GM21367 (cell line): ENCODE measurements at regions not wholly inside any gene's neighbourhood (a gene's known extent, or its start where the extent isn't known, plus 50 kb on each side); places are given as distances from the start of the nearest gene placed in this dataset.
"Not testable (repeated sequence)": the region's sequence is repeated elsewhere in the genome, so short reads cannot be mapped to it uniquely, and the experiment has no call there.

Source experiments
- ATAC-seq: cut with Tn5 transposase; IDR thresholded peaks from one replicate; pipeline ENCODE4 v1.9.1; 2021; ENCODE audit not compliant: unreplicated experiment

GRCh38 chr4:97140545-97140944 is 1002.7 kb downstream of the STPG2 start:
- no peak for ATAC-seq

GRCh38 chr4:97141332-97141731 is 1001.9 kb downstream of the STPG2 start:
- ATAC-seq, result not testable (repeated sequence)

- ATAC-seq, result no peak
Observed at GRCh38 chr4:97142410-97142809, 1000.9 kb downstream of the STPG2 start.

DNA sequence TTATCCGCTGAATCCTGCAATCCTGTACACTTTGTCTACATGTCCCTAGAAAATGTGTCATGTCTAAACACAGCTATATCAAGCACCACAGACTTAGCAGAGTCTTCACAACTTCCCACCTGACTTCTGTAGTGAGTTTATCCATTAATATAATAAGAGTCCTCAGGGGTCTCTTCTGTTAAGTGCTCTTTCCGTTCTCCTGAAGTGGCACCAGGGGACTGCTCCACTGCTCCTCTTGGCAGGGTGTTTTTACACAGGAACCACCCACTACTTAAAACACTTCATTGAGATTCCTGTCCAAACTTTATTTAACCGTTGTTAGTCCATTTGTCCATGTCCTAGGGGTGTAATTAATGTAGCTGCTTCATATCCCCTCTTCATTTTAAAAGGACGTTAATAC is 1000.4 kb downstream of the STPG2 start:
- no peak for ATAC-seq

DNA sequence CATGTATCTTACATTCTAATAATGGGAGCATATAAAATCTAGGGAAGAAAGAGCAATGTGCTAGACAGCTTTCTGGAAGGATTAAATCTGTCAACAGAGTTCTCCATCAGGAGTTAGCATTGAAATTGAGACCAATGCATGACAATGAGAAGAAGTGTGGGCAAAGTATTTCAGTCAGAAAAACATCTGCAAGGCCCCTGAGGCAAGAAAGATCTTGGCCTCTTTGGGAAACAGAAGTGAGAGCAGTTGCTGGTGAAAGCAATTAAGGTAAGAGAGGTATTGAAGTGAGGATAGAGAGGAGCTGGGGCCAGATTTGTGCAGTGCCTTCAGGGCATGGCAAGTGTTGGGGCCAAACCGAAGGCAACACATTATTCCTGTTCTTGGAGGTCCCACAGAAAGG is 999.1 kb downstream of the STPG2 start:
- no peak for ATAC-seq

DNA sequence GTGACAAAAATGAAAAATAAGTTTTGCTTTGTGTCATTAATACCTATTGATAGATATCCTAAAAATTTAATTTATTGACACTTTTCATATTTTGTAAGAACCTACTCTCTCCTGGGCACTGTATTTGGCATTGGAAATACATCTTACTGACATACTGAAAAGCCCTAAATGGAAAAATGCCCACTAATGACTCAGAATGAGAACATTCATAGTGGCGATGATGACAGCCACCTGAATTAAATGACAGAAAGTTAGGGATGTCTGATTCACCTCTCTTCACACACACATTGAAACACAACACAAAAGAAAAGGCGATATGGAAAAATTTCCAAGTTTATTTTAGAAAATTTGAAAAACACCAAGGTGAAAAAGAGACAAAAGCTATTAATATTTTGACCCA is 992.3 kb downstream of the STPG2 start:
- no peak for ATAC-seq

- ATAC-seq, result no peak
Observed at GRCh38 chr4:97152149-97152548, 991.1 kb downstream of the STPG2 start.

DNA sequence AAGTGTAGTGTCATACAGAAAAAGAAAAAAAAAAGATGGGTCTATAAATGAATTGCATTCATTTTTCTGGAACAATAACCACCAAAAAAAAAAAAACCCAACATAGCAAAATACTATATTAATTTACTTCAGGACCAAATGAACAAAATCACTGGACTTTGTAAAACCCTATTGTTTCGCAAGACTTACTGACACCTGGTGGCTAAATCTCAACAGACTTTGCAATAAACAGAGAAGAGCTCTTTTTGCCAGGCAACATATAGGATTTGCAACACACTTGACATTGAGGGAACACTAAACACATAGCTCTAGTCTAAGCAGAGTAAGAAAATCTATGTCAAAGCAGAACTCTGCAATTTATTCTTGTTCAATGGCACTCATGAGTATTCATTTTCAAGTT is 990.2 kb downstream of the STPG2 start:
- no peak for ATAC-seq

GRCh38 chr4:97159625-97160024 is 983.7 kb downstream of the STPG2 start:
- no peak for ATAC-seq

DNA sequence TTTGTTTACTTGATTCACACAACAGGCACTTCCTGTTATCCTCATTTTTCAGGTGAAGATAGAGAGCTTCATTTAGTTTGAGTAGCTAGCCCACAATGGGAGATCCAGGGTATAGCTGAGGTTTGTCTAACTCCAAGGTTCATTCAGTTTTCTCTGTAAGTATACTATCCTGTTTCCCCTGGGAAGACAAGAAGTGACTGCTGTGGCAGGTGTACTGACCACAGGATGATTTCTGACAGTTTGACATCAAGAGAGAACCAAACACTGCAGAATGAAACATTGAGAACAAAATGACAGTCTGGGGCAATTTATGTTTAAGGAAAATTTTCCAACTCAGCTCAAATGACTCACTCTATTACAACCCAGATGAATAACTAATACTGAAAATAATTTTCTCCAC is 958.0 kb downstream of the STPG2 start:
- ATAC-seq, result no peak

- ATAC-seq, result no peak
Observed at GRCh38 chr4:97197106-97197505, 946.2 kb downstream of the STPG2 start.

- no peak for ATAC-seq
Observed at GRCh38 chr4:97208749-97209148, 934.5 kb downstream of the STPG2 start.

GRCh38 chr4:97215409-97215941 is 927.8 kb downstream of the STPG2 start:
- ATAC-seq, result no peak

DNA sequence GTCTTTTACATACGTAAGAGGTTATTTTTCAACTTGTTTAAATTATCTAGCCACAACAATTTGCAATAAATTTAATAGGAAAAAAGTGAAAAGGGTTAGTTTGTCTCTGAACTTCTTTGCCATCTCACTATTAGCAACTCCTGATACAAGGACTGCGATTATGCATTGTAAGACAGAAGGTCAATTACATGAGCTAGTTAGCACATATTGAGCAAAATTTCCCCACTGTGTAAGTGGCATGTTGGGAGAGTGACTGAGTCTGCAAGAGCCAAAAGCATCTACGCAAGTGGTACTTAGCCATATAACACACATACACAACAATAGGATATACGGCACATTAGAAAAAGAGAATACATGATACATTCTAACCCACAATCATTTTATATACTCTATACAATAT is 927.2 kb downstream of the STPG2 start:
- no peak for ATAC-seq

DNA sequence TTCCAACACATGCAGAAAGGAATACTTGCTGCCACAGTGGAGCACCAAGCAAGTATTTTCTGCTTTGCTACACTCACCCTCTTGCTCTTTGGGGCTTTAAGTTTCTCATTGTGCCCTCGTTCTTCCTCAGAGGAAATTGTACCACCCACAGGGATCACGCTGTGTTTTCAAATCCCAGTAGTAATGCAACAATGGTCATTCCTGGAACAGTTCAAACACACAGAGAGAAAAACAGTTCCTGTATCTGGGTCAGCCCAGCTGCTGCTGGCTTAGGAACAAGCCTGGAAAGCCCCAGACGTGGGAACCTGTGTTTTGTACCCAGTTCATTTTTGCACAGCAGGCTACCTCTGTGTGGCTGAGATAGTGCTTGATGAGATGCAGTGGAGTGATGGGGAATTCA is 907.8 kb downstream of the STPG2 start:
- ATAC-seq, result no peak

DNA sequence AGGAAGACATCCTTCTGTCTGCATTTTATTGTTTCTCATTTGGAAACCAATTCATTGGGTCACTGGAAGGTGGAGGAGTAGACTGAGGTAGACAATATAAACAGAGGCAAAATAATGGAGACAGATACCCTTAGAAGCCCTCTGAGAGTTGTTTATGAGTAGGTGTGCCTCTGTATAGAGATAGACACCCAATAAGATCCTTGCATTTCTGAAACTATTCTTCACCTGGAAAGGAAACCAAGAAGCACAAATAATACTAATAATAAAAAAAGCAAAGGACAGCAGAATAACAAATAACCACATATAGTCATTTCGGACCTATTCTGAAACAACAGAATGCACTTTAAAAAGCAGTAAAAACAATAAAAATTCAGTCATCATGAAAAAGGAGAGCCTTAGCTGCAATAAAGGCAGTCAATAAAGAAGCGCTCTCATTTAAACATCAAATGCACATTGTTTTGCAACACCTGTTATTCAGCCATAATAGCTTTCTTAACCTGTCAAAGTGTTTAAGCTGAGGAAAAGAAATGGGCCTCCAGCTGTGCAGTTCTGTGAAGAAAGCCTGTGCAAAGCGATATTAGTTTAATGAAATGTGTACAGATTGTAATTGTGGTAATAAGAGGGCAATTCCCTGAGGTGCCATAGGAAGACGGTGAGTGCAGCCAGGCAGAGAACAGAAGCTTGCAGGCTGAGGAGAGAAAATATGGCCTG is 904.2 kb downstream of the STPG2 start:
- no peak for ATAC-seq

GRCh38 chr4:97239667-97239997 is 903.6 kb downstream of the STPG2 start:
- ATAC-seq, result no peak

DNA sequence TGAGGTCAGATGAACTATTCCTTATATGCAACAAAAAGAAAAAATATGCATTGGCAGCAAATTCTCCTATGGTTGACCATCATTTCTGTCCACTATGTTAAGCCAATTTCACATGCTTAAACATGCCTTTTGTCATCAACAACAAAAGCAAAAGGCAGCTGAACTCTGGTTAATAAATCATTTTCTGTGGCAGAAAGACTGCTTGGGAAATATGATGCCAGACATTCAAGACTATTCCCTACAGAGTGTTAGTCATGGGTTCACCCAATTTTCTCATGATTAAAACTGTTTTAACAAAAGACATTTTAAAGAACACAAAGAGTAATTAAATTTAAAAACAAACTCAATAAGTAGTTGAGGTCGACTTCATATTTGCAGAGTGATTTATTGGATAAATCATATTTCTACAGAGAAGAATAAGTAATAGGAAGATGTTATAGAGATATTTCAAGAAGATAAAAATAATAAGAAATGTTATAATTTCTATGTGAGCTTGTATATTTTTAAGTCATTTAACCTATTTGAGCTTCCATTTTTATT is 890.6 kb downstream of the STPG2 start:
- ATAC-seq, result no peak

- ATAC-seq, result no peak
Observed at GRCh38 chr4:97262769-97263168, 880.5 kb downstream of the STPG2 start.

DNA sequence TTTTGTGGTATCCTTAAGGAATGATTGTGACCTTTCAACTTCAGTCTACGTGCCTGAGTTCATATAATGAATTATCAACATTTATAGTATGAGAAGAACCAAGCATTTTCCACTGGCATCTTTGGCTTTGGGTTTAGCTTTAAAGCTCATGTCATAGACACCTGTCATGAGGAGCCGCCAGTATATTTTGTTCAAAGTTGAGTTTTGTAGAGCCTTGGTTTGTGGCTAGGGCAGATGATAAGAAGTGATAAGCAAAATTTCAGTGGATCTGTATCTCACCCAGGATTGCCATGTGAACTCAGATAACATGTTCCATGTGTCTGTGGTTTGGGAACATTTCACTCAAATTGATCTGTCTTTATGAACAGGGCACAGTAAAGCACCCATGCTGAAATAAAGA is 873.2 kb downstream of the STPG2 start:
- no peak for ATAC-seq

DNA sequence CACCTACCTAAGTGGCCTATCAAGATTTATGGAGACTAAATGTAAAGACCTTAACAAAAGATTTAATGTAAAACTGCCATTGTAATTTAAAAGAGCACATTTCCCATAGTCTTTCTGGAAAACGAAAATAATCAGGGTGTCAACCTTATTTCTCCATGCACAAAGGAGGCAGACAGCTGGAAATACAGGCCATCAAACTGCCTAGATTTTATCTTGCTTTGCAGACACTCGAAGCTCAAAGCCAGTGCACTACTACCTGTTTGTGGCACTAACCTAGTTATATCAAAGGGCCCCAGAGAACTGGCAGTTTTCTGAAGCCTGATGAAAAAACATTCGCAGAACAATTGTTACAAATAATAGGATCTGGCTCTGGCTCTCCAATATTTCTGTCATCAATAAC is 863.9 kb downstream of the STPG2 start:
- no peak for ATAC-seq

DNA sequence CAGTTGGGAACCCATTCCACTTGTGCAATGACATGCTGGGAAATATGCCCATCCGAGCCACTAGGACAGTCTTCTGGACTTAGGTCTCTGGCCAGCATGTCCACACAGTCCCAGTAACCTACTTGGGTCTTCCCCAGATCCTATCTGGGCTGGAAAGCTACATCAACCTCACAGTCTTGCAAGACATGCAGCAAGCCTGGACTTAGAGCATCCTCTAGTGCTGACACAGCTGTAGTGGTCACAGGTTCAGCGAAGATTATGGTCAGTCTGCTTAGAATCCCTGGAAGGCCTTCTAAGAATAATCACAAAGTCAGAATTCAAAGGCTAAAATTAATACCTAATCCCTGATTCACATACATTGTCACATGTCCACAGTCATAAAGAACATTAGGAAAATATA is 842.7 kb downstream of the STPG2 start:
- no peak for ATAC-seq

DNA sequence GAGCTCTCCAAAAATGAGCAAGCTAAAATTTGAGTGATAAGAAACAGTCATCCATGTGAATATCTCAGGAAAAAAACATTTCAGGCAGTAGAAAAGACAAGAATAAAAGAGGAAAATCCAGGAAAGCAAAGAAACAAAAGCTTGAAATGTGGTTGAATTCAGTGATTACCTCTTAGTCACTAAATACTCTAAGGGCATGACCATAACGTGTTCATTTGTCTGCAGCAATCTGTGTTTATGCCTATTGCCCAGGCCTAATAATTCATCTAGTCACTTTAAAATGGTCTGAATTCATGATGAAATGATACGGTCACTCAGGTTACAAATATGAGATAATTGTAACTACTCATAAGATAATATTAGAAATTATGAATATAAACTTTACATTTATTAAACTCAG is 837.9 kb downstream of the STPG2 start:
- no peak for ATAC-seq
